B cell (primary cell): ENCODE measurements at regions not wholly inside any gene's neighbourhood (a gene's known extent, or its start where the extent isn't known, plus 50 kb on each side); places are given as distances from the start of the nearest gene placed in this dataset.

Source experiments
- ATAC-seq: fragments of 200-7000 bp; cut with Tn5 transposase; one replicate; pipeline ENCODE4 v1.10.0; 2021; ENCODE audit warnings: low read depth, mild to moderate bottlenecking, moderate number of reproducible peaks, moderate library complexity
- CTCF ChIA-PET: fragments of 350-600 bp; sonication (Branson Sonifier 250); formaldehyde crosslinking; loops from one replicate; lab custom pipeline; 2021; ENCODE audit warnings: antibody characterized with exemption, inconsistent platforms; lab: Charles Lee
- POLR2A ChIA-PET: fragments of 350-600 bp; sonication (Branson Sonifier 250); formaldehyde crosslinking; loops from one replicate; lab custom pipeline; 2021; ENCODE audit warnings: antibody characterized with exemption; lab: Charles Lee
- DNase-seq: peaks from one replicate; pipeline ENCODE4 v3.0.0; 2013
- H2AFZ ChIP-seq: 2 replicates; pipeline ENCODE4 v1.6.1; 2012; ENCODE audit warnings: mild to moderate bottlenecking, low read depth, low read length; ENCODE audit not compliant: insufficient read depth, poor library complexity, severe bottlenecking
- H3K27ac ChIP-seq, 2 donors: 1 replicate in 1 of 2; 2 replicates in 1 of 2; pipeline ENCODE4 v1.5.1; 2012 to 2013; ENCODE audit warnings: low read length in 2 of 2, mild to moderate bottlenecking in 2 of 2, moderate library complexity in 1 of 2
- H3K27me3 ChIP-seq, 4 experiments: fragments of 200-600 bp in 1 of 4; sonication (generic) in 1 of 4; replicated peaks in 1 of 4; 1 replicate in 2 of 4; 2 replicates in 2 of 4; pipeline versions ENCODE4 v1.6.1 to v1.7.0; 2013 to 2016; ENCODE audit warnings: low read length in 3 of 4, mild to moderate bottlenecking in 2 of 4, mixed read lengths in 1 of 4, moderate library complexity in 1 of 4; ENCODE audit not compliant: insufficient read depth in 4 of 4, control insufficient read depth in 3 of 4; ENCODE audit errors: control extremely low read depth in 1 of 4
- H3K36me3 ChIP-seq, 2 experiments: replicated peaks in 1 of 2; 1 replicate in 1 of 2; 2 replicates in 1 of 2; pipeline versions ENCODE4 v1.6.1 to v1.7.1; 2013; ENCODE audit warnings: low read length in 1 of 2; ENCODE audit not compliant: insufficient read depth in 2 of 2, control insufficient read depth in 1 of 2; ENCODE audit errors: control extremely low read depth in 1 of 2, extremely low read depth in 1 of 2
- H3K4me1 ChIP-seq, 2 donors: fragments of 200-600 bp in 1 of 2; sonication (generic) in 1 of 2; 1 replicate in 1 of 2; 2 replicates in 1 of 2; pipeline versions ENCODE4 v1.5.1 to v1.6.1; 2013 to 2017; ENCODE audit warnings: low read length in 2 of 2; ENCODE audit not compliant: control insufficient read depth in 2 of 2, insufficient read depth in 2 of 2
- H3K4me2 ChIP-seq: replicated peaks from 2 replicates; pipeline ENCODE3; 2012; ENCODE audit warnings: mild to moderate bottlenecking, low read depth, low read length; ENCODE audit not compliant: poor library complexity, severe bottlenecking
- H3K4me3 ChIP-seq, 5 experiments: fragments of 200-600 bp in 1 of 5; sonication (generic) in 1 of 5; 1 replicate in 3 of 5; 2 replicates in 2 of 5; pipeline versions ENCODE4 v1.5.1 to v1.7.0; 2011 to 2016; ENCODE audit warnings: low read length in 4 of 5, mild to moderate bottlenecking in 4 of 5, low read depth in 2 of 5, control low read depth in 1 of 5, moderate library complexity in 1 of 5; ENCODE audit not compliant: insufficient read depth in 1 of 5; ENCODE audit errors: control extremely low read depth in 1 of 5, extremely low read depth in 1 of 5
- H3K79me2 ChIP-seq: fragments of 200-600 bp; sonication (generic); one replicate; pipeline ENCODE4 v1.6.0; 2016; ENCODE audit warnings: low read length; ENCODE audit not compliant: control insufficient read depth, insufficient read depth
- H3K9ac ChIP-seq: fragments of 200-600 bp; sonication (generic); 2 replicates; pipeline ENCODE4 v1.6.1; 2017; ENCODE audit warnings: mild to moderate bottlenecking, low read length, moderate library complexity
- H3K9me3 ChIP-seq, 3 donors: one replicate each; pipeline versions ENCODE4 v1.6.1 to v1.7.1; 2013; ENCODE audit warnings: low read length in 2 of 3; ENCODE audit not compliant: control insufficient read depth in 2 of 3, insufficient read depth in 1 of 3; ENCODE audit errors: control extremely low read depth in 1 of 3
- H4K20me1 ChIP-seq: 2 replicates; pipeline ENCODE4 v1.6.0; 2012; ENCODE audit warnings: mild to moderate bottlenecking, low read length; ENCODE audit not compliant: insufficient read depth, control insufficient read depth, poor library complexity, severe bottlenecking
- H3K27ac Mint-ChIP-seq: one replicate; pipeline ENCODE4 v1.8.0; 2021; ENCODE audit warnings: mixed read lengths
- H3K27me3 Mint-ChIP-seq: one replicate; pipeline ENCODE4 v1.8.0; 2021; ENCODE audit warnings: mixed read lengths
- H3K4me1 Mint-ChIP-seq: one replicate; pipeline ENCODE4 v1.8.0; 2021; ENCODE audit warnings: mixed read lengths
- H3K4me3 Mint-ChIP-seq: one replicate; pipeline ENCODE4 v1.8.0; 2021; ENCODE audit warnings: mixed read lengths
- H3K9me3 Mint-ChIP-seq: one replicate; pipeline ENCODE4 v1.8.0; 2022; ENCODE audit warnings: mixed read lengths; ENCODE audit not compliant: insufficient read depth
- EZH2 ChIP-seq: IDR thresholded peaks from 2 replicates; pipeline ENCODE4 v1.6.1; 2012; ENCODE audit warnings: borderline replicate concordance, low read depth, mild to moderate bottlenecking, moderate library complexity, low read length; ENCODE audit not compliant: insufficient read depth, poor library complexity, severe bottlenecking
- WGBS: methylation state at CpG from one replicate; pipeline ENCODE4 v1.1.5; 2013; ENCODE audit warnings: missing lambda C conversion rate; ENCODE audit not compliant: insufficient coverage; 5-methylcytosine and 5-hydroxymethylcytosine counted together
- intact Hi-C: fragments of 100-400 bp; cut with micrococcal nuclease; formaldehyde crosslinking; loops from one replicate; pipeline ENCODE4 v1.10.0; 2022
- TF ChIP-seq, protein P1 (sequence below): fragments of 200-600 bp; IDR thresholded peaks from one replicate; pipeline ENCODE4 v1.8.0; 2022; ENCODE audit warnings: antibody characterized with exemption, mild to moderate bottlenecking

DNA sequence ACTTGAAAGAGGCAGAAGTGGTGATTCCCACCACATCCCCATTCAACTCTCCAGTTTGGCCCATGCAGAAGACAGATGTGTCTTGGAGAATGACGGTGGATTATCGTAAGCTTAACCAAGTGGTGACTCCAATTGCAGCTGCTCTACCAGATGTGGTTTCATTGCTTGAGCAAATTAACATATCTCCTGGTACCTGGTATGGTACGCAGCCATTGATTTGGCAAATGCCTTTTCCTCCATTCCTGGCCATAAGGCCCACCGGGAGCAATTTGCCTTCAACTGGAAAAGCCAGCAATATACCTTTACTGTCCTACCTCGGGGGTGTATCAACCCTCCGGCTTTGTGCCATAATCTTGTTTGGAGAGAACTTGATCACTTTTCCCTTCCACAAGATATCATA, 411.5 kb upstream of the SMIM21 start:
- no peak overlapping the region for H3K4me2 ChIP-seq
- no peak overlapping the region for H3K4me3 ChIP-seq
- TF ChIP-seq, protein P1, sequence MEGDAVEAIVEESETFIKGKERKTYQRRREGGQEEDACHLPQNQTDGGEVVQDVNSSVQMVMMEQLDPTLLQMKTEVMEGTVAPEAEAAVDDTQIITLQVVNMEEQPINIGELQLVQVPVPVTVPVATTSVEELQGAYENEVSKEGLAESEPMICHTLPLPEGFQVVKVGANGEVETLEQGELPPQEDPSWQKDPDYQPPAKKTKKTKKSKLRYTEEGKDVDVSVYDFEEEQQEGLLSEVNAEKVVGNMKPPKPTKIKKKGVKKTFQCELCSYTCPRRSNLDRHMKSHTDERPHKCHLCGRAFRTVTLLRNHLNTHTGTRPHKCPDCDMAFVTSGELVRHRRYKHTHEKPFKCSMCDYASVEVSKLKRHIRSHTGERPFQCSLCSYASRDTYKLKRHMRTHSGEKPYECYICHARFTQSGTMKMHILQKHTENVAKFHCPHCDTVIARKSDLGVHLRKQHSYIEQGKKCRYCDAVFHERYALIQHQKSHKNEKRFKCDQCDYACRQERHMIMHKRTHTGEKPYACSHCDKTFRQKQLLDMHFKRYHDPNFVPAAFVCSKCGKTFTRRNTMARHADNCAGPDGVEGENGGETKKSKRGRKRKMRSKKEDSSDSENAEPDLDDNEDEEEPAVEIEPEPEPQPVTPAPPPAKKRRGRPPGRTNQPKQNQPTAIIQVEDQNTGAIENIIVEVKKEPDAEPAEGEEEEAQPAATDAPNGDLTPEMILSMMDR: no peak
- no peak for TF ChIP-seq EZH2
- no peaks in the 10 kb centered on the region for H3K9me3 ChIP-seq
- no peaks in the 10 kb centered on the region for H3K4me1 ChIP-seq
- no peak overlapping the region for H3K27ac Mint-ChIP-seq
- DNase-seq (no peak), ATAC-seq (no peak)
- WGBS: 98% methylated on average over 4 of the region's 6 CpGs
- ChIA-PET POLR2A (no interaction called here), CTCF (no interaction called here)
- no peaks in the 10 kb centered on the region for H3K79me2 ChIP-seq
- no peak overlapping the region for H3K9ac ChIP-seq
- no peak overlapping the region for H3K27ac ChIP-seq
- no peaks in the 10 kb centered on the region for H3K27me3 Mint-ChIP-seq
- H3K27me3 ChIP-seq: no peaks in the 10 kb centered on the region
- no peaks in the 10 kb centered on the region for H3K36me3 ChIP-seq
- H3K4me3 Mint-ChIP-seq: no peak overlapping the region
- intact Hi-C loops: no loop called here
- no peaks in the 10 kb centered on the region for H3K9me3 Mint-ChIP-seq
- H2AFZ ChIP-seq: no peak overlapping the region
- no peaks in the 10 kb centered on the region for H4K20me1 ChIP-seq
- H3K4me1 Mint-ChIP-seq: no peaks in the 10 kb centered on the region

DNA sequence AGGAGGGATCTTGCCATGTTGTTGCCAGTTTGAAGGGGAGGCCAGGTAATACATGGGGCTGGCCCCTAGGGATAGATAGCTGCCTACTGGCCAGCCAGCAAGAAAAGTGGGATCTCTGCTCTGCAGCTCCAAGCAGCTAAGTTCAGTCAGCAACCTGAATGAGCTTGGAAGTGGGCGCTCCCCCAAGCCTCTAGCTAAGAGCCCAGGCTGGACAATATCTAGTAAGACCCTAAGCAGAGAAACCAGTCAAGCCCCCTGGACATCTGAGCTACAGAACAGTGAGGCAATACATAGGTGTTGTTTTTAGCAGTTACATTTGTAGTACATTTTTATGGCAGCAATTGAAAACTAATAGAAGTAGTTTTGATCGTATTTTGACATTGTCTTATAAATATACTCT, 409.8 kb upstream of the SMIM21 start:
- Histone ChIP-seq H3K36me3 (no peaks in the 10 kb centered on the region), H3K9me3 (no peaks in the 10 kb centered on the region), H3K27me3 (no peaks in the 10 kb centered on the region), H3K4me3 (no peak overlapping the region), H3K4me2 (no peak overlapping the region), H3K79me2 (no peaks in the 10 kb centered on the region), H2AFZ (no peak overlapping the region), H4K20me1 (no peaks in the 10 kb centered on the region), H3K4me1 (no peaks in the 10 kb centered on the region), H3K9ac (no peak overlapping the region), H3K27ac (no peak overlapping the region)
- DNase-seq: no peak
- intact Hi-C loops: no loop called here
- H3K27ac Mint-ChIP-seq: no peak overlapping the region
- H3K4me1 Mint-ChIP-seq: no peaks in the 10 kb centered on the region
- no peaks in the 10 kb centered on the region for H3K9me3 Mint-ChIP-seq
- POLR2A ChIA-PET: no interaction called here
- CTCF ChIA-PET: no interaction called here
- WGBS: 100% methylated on average over 1 of the region's 2 CpGs
- no peak for TF ChIP-seq EZH2
- TF ChIP-seq, protein P1: no peak
- no peaks in the 10 kb centered on the region for H3K27me3 Mint-ChIP-seq
- ATAC-seq: no peak
- H3K4me3 Mint-ChIP-seq: no peak overlapping the region
